Kidney epithelial cell (primary cell): ENCODE measurements at regions not wholly inside any gene's neighbourhood (a gene's known extent, or its start where the extent isn't known, plus 50 kb on each side); places are given as distances from the start of the nearest gene placed in this dataset.

ENCODE experiments used
- DNase-seq: peaks from one replicate; pipeline ENCODE4 v3.0.0-alpha.2; 2010; ENCODE audit warnings: low read depth
- H3K27me3 ChIP-seq: 2 replicates; pipeline ENCODE4 v1.6.0; 2011; ENCODE audit warnings: low read length; ENCODE audit not compliant: control insufficient read depth, insufficient read depth
- H3K36me3 ChIP-seq: 2 replicates; pipeline ENCODE4 v1.5.1; 2011; ENCODE audit warnings: low read length; ENCODE audit not compliant: control insufficient read depth, insufficient read depth
- H3K4me3 ChIP-seq: 2 replicates; pipeline ENCODE4 v1.5.1; 2011; ENCODE audit warnings: low read depth, mild to moderate bottlenecking, control low read depth, low read length
- TF ChIP-seq, protein P1 (sequence below): IDR thresholded peaks from 2 replicates; pipeline ENCODE4 v1.5.1; 2011; ENCODE audit warnings: mild to moderate bottlenecking, moderate library complexity, low read length, control low read depth, inconsistent platforms; ENCODE audit not compliant: insufficient read depth, poor library complexity, severe bottlenecking

DNA sequence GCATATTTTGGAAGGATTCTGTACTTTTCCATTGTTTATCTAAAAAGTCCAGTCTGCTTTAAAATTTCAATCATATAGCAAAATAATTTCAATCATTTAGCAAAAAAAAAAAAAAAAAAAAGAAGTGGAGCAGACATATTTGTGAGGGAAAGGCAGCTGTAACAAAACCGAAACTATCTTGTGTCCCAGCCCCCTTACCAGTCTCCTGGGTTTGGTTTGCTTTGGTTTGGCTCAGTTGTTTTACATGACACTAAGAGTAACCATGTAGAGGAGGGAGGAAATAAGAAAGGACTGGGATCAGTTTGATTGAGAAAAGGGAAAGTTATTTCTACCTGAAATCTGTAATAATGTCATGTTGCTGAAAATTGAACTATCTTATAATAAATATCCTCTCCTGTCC, 158.8 kb upstream of the GADL1 start:
- TF ChIP-seq, protein P1, sequence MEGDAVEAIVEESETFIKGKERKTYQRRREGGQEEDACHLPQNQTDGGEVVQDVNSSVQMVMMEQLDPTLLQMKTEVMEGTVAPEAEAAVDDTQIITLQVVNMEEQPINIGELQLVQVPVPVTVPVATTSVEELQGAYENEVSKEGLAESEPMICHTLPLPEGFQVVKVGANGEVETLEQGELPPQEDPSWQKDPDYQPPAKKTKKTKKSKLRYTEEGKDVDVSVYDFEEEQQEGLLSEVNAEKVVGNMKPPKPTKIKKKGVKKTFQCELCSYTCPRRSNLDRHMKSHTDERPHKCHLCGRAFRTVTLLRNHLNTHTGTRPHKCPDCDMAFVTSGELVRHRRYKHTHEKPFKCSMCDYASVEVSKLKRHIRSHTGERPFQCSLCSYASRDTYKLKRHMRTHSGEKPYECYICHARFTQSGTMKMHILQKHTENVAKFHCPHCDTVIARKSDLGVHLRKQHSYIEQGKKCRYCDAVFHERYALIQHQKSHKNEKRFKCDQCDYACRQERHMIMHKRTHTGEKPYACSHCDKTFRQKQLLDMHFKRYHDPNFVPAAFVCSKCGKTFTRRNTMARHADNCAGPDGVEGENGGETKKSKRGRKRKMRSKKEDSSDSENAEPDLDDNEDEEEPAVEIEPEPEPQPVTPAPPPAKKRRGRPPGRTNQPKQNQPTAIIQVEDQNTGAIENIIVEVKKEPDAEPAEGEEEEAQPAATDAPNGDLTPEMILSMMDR, result no peak
- DNase-seq, result no peak
- Histone ChIP-seq H3K4me3 (no peak overlapping the region), H3K36me3 (no peaks in the 10 kb centered on the region), H3K27me3 (no peaks in the 10 kb centered on the region)

DNA sequence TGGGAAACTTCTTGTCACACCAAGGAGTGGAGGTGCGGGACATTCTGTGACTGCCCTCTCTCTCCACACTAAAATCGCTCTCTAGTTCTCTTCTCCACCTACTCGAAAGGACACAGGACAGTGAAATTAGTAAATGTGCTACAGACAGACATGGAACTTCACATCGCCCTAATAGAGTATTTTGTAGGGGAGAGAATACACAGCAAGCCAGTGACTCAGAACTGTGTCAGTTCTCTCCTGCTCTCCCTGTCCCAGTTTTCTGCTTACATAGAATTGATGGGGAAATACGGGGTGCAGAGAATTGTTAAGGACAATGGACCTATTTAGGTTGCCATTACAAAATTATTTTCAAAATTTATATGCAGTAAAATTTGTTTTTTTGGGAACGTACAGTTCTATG, 159.6 kb upstream of the GADL1 start:
- DNase-seq, result no peak
- no peak overlapping the region for H3K4me3 ChIP-seq
- TF ChIP-seq, protein P1, result no peak
- H3K36me3 ChIP-seq, result no peaks in the 10 kb centered on the region
- no peaks in the 10 kb centered on the region for H3K27me3 ChIP-seq

DNA sequence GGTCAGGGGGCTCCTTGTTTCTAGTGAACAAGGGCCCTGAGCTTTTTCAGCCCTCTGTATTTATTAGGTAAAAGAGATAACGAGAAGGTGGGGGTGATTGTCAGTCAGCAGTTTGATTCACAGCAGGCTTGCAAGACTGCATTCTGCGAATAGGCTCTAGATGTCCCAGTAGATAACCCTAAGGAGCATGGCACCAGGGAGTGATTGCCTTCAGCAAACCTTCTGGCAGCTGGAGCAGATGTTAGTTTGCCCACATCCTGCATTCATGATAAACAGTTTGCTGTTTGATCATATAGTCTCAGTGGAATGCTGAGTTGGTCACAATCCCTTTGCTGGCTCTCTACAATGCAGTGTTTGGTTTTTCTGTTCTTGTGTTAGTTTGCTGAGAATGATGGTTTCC, 161.3 kb upstream of the GADL1 start:
- TF ChIP-seq, protein P1, result no peak
- Histone ChIP-seq H3K36me3 (no peaks in the 10 kb centered on the region), H3K27me3 (no peaks in the 10 kb centered on the region), H3K4me3 (no peak overlapping the region)
- no peak for DNase-seq

DNA sequence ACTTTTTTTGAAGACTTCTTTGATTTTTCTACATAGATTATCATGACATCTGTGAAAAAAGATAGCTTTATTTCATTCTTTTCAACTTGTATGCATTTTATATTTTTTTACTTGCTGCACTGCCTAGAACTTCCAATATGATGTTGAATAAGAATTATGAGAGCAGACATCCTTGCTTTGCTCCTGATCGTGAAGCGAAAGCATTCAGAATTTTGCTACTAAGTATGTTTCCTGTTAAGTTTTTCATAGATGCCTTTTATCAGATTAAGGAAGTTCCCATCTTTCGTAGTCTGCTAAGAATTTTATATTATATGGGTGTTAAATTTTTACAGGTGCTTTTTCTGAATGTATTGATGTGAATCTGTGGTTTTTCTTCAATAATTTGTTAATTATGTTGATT, 163.4 kb upstream of the GADL1 start:
- Histone ChIP-seq H3K36me3 (no peaks in the 10 kb centered on the region), H3K4me3 (no peak overlapping the region), H3K27me3 (no peaks in the 10 kb centered on the region)
- no peak for DNase-seq
- TF ChIP-seq, protein P1, result no peak

DNA sequence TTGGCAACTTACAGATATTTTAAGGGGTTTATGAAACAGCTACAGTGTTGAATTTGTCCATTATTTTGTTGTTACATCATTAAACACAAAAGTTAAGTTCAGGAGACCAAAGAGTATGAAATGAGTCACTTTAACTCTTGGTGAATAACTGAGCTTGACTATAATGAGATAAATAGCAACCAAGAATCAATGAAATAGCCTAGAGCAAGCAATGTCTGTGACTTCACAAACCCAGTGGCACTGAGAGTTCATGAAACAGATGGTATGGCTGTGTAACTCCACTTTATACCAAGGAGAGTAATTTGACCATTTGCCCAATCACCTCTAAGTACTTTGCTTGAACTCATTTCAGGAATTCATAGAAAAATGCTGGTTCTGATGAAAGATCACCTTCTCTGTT, 169.6 kb upstream of the GADL1 start:
- TF ChIP-seq, protein P1, result no peak
- Histone ChIP-seq H3K27me3 (no peaks in the 10 kb centered on the region), H3K4me3 (no peak overlapping the region), H3K36me3 (no peaks in the 10 kb centered on the region)
- no peak for DNase-seq

DNA sequence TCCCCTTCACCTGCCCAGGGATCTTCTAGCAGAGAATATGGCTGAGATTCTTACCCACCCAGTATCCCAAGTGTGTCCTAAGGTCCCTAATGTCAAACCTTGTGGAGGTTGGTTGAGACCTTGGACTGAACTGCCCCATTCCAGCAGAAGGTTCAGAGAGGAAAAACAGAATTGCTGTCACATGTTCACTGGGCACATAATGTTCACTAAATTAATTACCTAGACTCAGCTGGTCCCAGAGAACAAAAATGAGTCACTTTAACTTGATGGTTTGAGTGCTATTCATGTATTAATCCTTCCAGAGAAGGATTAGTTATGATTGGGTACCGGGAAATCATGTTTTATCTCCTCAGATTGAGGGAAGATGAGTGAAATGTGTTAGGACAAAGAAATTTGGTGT, 171.3 kb upstream of the GADL1 start:
- Histone ChIP-seq H3K4me3 (no peak overlapping the region), H3K36me3 (no peaks in the 10 kb centered on the region), H3K27me3 (no peaks in the 10 kb centered on the region)
- no peak for DNase-seq
- TF ChIP-seq, protein P1, result no peak
